ENCODE measurements at regions not wholly inside any gene's neighbourhood (a gene's known extent, or its start where the extent isn't known, plus 50 kb on each side); places are given as distances from the start of the nearest gene placed in this dataset.
"Not testable (repeated sequence)": the region's sequence is repeated elsewhere in the genome, so short reads cannot be mapped to it uniquely, and the experiment has no call there.

DNA sequence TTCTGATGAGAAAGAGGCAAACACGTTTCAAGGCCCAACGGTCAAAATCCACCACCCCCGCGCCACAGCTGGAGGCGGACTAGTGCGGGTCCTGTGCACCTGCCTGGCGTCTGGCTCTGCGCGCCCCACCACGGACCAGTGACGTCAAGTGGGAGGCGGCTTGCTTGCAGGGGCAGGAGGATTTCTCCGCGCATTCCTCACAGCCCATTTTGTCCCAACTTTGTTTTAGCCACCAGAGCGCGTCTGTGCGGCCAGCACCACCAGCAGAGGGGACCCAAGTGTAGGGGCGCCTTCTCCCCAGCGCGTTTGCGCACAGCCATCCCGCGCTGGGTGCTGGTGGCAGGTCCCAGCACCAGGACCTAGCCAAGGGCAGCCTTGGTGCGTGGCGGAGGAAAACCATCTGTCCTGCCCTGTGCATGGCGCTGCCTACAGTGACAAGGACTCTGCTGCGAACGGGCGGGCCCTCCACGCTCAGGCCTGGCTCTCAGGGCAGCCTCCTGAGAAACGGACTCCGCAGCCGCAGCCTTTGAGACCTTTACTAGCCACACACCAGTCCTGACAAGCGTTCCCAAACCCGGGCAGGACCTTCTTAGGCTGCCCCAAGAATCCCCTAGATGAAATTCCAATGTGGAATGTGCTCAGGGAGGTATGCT, 194.8 kb upstream of the EXOC2 start:
- Mint-ChIP-seq H3K9me3 (no peaks in the 10 kb centered on the region), H3K36me3 (ENCODE audit: low read depth) (no peaks in the 10 kb centered on the region), H3K27me3 (ENCODE audit: low read depth) (peaks cover 19% of the 10 kb centered on the region), H3K4me1 (no peaks in the 10 kb centered on the region), H3K4me3 (no peak overlapping the region), H3K27ac (no peak overlapping the region)
- TF ChIP-seq, protein P1, sequence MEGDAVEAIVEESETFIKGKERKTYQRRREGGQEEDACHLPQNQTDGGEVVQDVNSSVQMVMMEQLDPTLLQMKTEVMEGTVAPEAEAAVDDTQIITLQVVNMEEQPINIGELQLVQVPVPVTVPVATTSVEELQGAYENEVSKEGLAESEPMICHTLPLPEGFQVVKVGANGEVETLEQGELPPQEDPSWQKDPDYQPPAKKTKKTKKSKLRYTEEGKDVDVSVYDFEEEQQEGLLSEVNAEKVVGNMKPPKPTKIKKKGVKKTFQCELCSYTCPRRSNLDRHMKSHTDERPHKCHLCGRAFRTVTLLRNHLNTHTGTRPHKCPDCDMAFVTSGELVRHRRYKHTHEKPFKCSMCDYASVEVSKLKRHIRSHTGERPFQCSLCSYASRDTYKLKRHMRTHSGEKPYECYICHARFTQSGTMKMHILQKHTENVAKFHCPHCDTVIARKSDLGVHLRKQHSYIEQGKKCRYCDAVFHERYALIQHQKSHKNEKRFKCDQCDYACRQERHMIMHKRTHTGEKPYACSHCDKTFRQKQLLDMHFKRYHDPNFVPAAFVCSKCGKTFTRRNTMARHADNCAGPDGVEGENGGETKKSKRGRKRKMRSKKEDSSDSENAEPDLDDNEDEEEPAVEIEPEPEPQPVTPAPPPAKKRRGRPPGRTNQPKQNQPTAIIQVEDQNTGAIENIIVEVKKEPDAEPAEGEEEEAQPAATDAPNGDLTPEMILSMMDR (IDR thresholded peaks at IDR 0.05; ENCODE audit: unreplicated experiment in 3 of 3), result no peak

DNA sequence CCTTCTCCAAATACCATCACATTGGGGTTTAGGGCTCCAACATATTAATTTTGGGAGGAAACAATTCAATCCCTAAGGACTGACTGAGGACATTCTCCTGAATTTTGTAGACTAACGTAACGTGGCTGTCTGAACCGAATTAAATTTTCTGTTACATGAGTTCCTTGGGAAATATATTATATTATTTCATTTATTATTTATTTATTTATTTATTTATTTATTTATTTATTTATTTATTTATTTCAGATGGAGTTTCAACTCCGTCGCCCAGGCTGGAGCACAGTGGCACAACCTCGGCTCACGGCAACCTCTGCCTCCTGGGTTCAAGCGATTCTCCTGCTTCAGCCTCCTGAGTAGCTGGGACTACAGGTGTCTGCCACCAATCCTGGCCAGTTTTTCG, 193.2 kb upstream of the EXOC2 start:
- H3K27ac Mint-ChIP-seq; H3K36me3 Mint-ChIP-seq (ENCODE audit: low read depth); H3K9me3 Mint-ChIP-seq; H3K4me1 Mint-ChIP-seq; H3K4me3 Mint-ChIP-seq: not testable (repeated sequence)
- peaks cover 25% of the 10 kb centered on the region for H3K27me3 Mint-ChIP-seq (ENCODE audit: low read depth)

DNA sequence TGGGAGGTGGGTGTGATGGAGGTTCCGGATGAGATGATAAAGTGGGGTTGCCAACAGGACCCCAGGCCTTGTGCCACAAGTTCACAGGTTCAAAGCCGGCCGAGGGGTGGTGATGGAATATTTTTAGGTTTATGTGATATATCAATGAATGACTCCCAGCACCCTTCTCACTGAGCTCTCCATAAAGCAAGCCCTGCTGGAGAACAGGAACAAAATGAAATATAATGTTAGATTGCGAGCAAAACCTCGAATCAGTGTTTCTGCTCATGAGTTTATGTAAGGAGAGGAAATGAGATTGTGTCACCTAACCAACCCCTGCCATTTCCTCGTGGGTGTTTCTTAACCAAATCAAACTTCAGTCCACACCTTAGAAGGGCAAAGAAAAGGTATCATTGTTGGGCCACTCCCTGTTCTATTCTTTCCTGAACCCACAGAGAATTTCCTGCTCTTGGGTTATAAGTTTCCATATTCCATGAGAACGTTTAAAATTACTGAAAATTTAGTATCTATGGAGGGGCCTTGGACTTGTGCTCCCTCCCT, 192.2 kb upstream of the EXOC2 start:
- H3K9me3 Mint-ChIP-seq, result no peaks in the 10 kb centered on the region
- H3K27me3 Mint-ChIP-seq (ENCODE audit: low read depth), result peaks cover 25% of the 10 kb centered on the region
- no peaks in the 10 kb centered on the region for H3K36me3 Mint-ChIP-seq (ENCODE audit: low read depth)
- H3K4me1 Mint-ChIP-seq, result no peaks in the 10 kb centered on the region
- H3K4me3 Mint-ChIP-seq, result no peak overlapping the region
- TF ChIP-seq, protein P1 (IDR thresholded peaks at IDR 0.05; ENCODE audit: unreplicated experiment in 3 of 3), result no peak
- H3K27ac Mint-ChIP-seq, result no peak overlapping the region

GRCh38 chr6:884570-884969, 191.6 kb upstream of the EXOC2 start:
- TF ChIP-seq, protein P1 (IDR thresholded peaks at IDR 0.05; ENCODE audit: unreplicated experiment in 3 of 3), result no peak
- no peaks in the 10 kb centered on the region for H3K4me1 Mint-ChIP-seq

DNA sequence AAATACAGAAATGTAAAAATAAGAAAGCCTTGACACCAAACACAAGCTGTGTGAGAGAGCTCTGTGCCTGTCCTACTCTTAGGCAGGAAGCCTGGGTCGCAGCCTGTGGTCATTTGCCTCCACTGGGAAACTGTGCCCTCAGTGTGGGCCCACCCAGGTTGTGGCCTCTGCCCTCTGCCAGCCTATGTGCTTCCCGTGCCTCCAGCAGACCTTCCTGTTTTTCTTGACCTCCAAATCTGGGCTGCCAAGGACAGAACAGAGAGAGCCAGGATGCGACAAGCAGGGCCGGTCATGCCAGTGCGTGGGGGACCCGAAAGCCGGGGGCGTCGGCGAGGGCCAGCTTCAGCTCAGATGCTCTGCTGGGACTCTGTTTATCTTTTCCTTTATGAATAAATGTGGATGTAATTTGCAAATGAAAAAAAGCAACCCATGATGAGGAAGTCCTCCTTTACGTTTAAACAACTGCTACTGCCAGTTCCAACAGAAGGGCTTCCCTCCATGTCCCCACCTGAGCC, 189.2 kb upstream of the EXOC2 start:
- H3K4me3 Mint-ChIP-seq, result no peak overlapping the region
- H3K27ac Mint-ChIP-seq, result no peak overlapping the region
- H3K9me3 Mint-ChIP-seq, result no peaks in the 10 kb centered on the region
- peaks cover 25% of the 10 kb centered on the region for H3K27me3 Mint-ChIP-seq (ENCODE audit: low read depth)
- no peaks in the 10 kb centered on the region for H3K4me1 Mint-ChIP-seq
- no peaks in the 10 kb centered on the region for H3K36me3 Mint-ChIP-seq (ENCODE audit: low read depth)
- TF ChIP-seq, protein P1 (IDR thresholded peaks at IDR 0.05; ENCODE audit: unreplicated experiment in 3 of 3), result no peak

More at GRCh38 chr6:884570-884969, 191.6 kb upstream of the EXOC2 start:
- H3K27me3 Mint-ChIP-seq (ENCODE audit: low read depth), result peaks cover 25% of the 10 kb centered on the region
- no peaks in the 10 kb centered on the region for H3K9me3 Mint-ChIP-seq
- no peak overlapping the region for H3K4me3 Mint-ChIP-seq
- no peaks in the 10 kb centered on the region for H3K36me3 Mint-ChIP-seq (ENCODE audit: low read depth)
- no peak overlapping the region for H3K27ac Mint-ChIP-seq

DNA sequence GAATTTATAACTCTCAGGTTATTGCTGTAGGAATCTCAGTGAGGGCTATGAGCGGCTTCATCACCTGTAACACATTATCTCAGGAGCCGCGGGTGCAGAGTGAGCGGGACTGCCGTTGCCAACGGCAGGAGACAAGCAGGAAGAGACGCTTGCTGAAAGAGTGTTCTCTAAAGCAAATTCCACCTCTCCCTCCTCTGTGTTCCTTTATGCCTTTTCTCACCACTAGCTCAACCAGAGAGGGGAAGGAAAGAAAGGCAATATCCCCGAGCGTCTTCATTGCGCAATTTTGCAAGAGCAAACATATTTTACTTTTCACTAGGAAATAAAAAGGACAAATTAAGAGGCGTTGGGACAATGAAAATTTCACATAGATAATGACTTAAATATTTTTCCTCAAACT, 185.2 kb upstream of the EXOC2 start:
- H3K4me3 Mint-ChIP-seq, result no peak overlapping the region
- no peak overlapping the region for H3K27ac Mint-ChIP-seq
- no peaks in the 10 kb centered on the region for H3K36me3 Mint-ChIP-seq (ENCODE audit: low read depth)
- no peaks in the 10 kb centered on the region for H3K9me3 Mint-ChIP-seq
- H3K4me1 Mint-ChIP-seq, result no peaks in the 10 kb centered on the region
- peaks cover 16% of the 10 kb centered on the region for H3K27me3 Mint-ChIP-seq (ENCODE audit: low read depth)
- TF ChIP-seq, protein P1 (IDR thresholded peaks at IDR 0.05; ENCODE audit: unreplicated experiment in 3 of 3), result no peak

Measured in nephron (organoid).